ENCODE measurements at regions not wholly inside any gene's neighbourhood (a gene's known extent, or its start where the extent isn't known, plus 50 kb on each side); places are given as distances from the start of the nearest gene placed in this dataset.

GRCh38 chr2:145740302-145740701 is 1220.4 kb upstream of the ZEB2 start:
- intact Hi-C loops (cut with micrococcal nuclease): no loop called here
- ChIA-PET POLR2A (ENCODE audit: unreplicated experiment) (no interaction called here), CTCF (interaction anchor here (0.5 kb wide), 1 partner anchor 146 kb away, joined by 3 read pairs; no protein-coding TSS in a partner anchor)
- Histone ChIP-seq H3K79me2 (ENCODE audit: low read length) (no peaks in the 10 kb centered on the region), H3F3A (ENCODE audit: low read length, unreplicated experiment) (no peaks in the 10 kb centered on the region), H3K4me3 (ENCODE audit: low read length) (no peak overlapping the region), H3K9ac (ENCODE audit: low read length) (peak overlapping the region; percentile 40), H3K4me1 (ENCODE audit: insufficient read depth, low read length) (peaks cover 16% of the 10 kb centered on the region), H3K9me3 (ENCODE audit: low read length) (no peaks in the 10 kb centered on the region), H2AFZ (ENCODE audit: low read length) (peak overlapping the region; percentile 50), H4K20me1 (ENCODE audit: low read length) (no peaks in the 10 kb centered on the region), H3K27me3 (ENCODE audit: low read length) (no peaks in the 10 kb centered on the region), H3K4me2 (ENCODE audit: low read length) (no peak overlapping the region), H3K9me2 (replicated peaks; ENCODE audit: low read length) (no peaks in the 10 kb centered on the region), H3K36me3 (ENCODE audit: low read depth, low read length) (no peaks in the 10 kb centered on the region), H3K27ac (ENCODE audit: low read length) (peak overlapping the region; percentile 78)
- ATAC-seq: peak; percentile 72
- BruUV-seq (replicated peaks): no TSS peak
- no peak for TF ChIP-seq CTCF (conservative IDR thresholded peaks at IDR 0.05; ENCODE audit: low read depth, low read length)
- no peak for TF ChIP-seq EZH2phosphoT487 (IDR thresholded peaks at IDR 0.05; ENCODE audit: borderline replicate concordance, low read length)
- TF ChIP-seq EZH2 (IDR thresholded peaks at IDR 0.05; ENCODE audit: low read length, unreplicated experiment): no peak
- peak; percentile 60 for DNase-seq

- no TSS peak for BruUV-seq (replicated peaks)
- Histone ChIP-seq H2AFZ (ENCODE audit: low read length) (peak overlapping the region; percentile 39; the same call in 1 of the 2 replicates), H3K9ac (ENCODE audit: low read length) (peak overlapping the region; percentile 40), H3F3A (ENCODE audit: low read length, unreplicated experiment) (no peaks in the 10 kb centered on the region), H3K27ac (ENCODE audit: low read length) (peak overlapping the region; percentile 78), H3K27me3 (ENCODE audit: low read length) (no peaks in the 10 kb centered on the region), H3K4me2 (ENCODE audit: low read length) (no peak overlapping the region), H3K9me3 (ENCODE audit: low read length) (no peaks in the 10 kb centered on the region), H3K9me2 (replicated peaks; ENCODE audit: low read length) (no peaks in the 10 kb centered on the region), H3K79me2 (ENCODE audit: low read length) (no peaks in the 10 kb centered on the region), H4K20me1 (ENCODE audit: low read length) (no peaks in the 10 kb centered on the region), H3K4me1 (ENCODE audit: insufficient read depth, low read length) (peaks cover 11% of the 10 kb centered on the region), H3K36me3 (ENCODE audit: low read depth, low read length) (no peaks in the 10 kb centered on the region), H3K4me3 (ENCODE audit: low read length) (no peak overlapping the region)
- TF ChIP-seq EZH2 (IDR thresholded peaks at IDR 0.05; ENCODE audit: low read length, unreplicated experiment) (no peak), CTCF (conservative IDR thresholded peaks at IDR 0.05; ENCODE audit: low read depth, low read length) (no peak), EZH2phosphoT487 (IDR thresholded peaks at IDR 0.05; ENCODE audit: borderline replicate concordance, low read length) (no peak)
- DNase-seq: no peak
- CTCF ChIA-PET: interaction anchor here (0.5 kb wide), 1 partner anchor 145 kb away, joined by 3 read pairs; no protein-coding TSS in a partner anchor
- POLR2A ChIA-PET (ENCODE audit: unreplicated experiment): no interaction called here
- no peak for ATAC-seq
- intact Hi-C loops (cut with micrococcal nuclease): no loop called here
Measured at GRCh38 chr2:145739681-145740080, 1219.8 kb upstream of the ZEB2 start.

- BruUV-seq (replicated peaks): no TSS peak
- CTCF ChIA-PET: no interaction called here
- intact Hi-C loops (cut with micrococcal nuclease): no loop called here
Measured at GRCh38 chr2:145736871-145737270, 1217.0 kb upstream of the ZEB2 start.

More at GRCh38 chr2:145736871-145737270, 1217.0 kb upstream of the ZEB2 start:
- Histone ChIP-seq H3K27ac (ENCODE audit: low read length) (no peak overlapping the region), H3K27me3 (ENCODE audit: low read length) (no peaks in the 10 kb centered on the region), H3K36me3 (ENCODE audit: low read depth, low read length) (no peaks in the 10 kb centered on the region), H3F3A (ENCODE audit: low read length, unreplicated experiment) (no peaks in the 10 kb centered on the region), H3K9me3 (ENCODE audit: low read length) (no peaks in the 10 kb centered on the region), H3K4me3 (ENCODE audit: low read length) (no peak overlapping the region), H3K4me1 (ENCODE audit: insufficient read depth, low read length) (peaks cover 10% of the 10 kb centered on the region), H2AFZ (ENCODE audit: low read length) (no peak overlapping the region), H3K4me2 (ENCODE audit: low read length) (no peak overlapping the region), H3K9me2 (replicated peaks; ENCODE audit: low read length) (no peaks in the 10 kb centered on the region), H4K20me1 (ENCODE audit: low read length) (no peaks in the 10 kb centered on the region), H3K9ac (ENCODE audit: low read length) (no peak overlapping the region), H3K79me2 (ENCODE audit: low read length) (no peaks in the 10 kb centered on the region)
- ATAC-seq (no peak), DNase-seq (peak; percentile 47)
- POLR2A ChIA-PET (ENCODE audit: unreplicated experiment): no interaction called here
- TF ChIP-seq EZH2 (IDR thresholded peaks at IDR 0.05; ENCODE audit: low read length, unreplicated experiment): no peak
- TF ChIP-seq EZH2phosphoT487 (IDR thresholded peaks at IDR 0.05; ENCODE audit: borderline replicate concordance, low read length): no peak
- no peak for TF ChIP-seq CTCF (conservative IDR thresholded peaks at IDR 0.05; ENCODE audit: low read depth, low read length)

All from PC-3 (cell line).